ENCODE measurements at regions not wholly inside any gene's neighbourhood (a gene's known extent, or its start where the extent isn't known, plus 50 kb on each side); places are given as distances from the start of the nearest gene placed in this dataset.
A peak's percentile ranks its signal among the peaks of the same experiment; 100 is the strongest.

- no peak for TF ChIP-seq CTCF (IDR thresholded peaks at IDR 0.05; ENCODE audit: borderline replicate concordance, extremely low read depth, insufficient read depth)
- intact Hi-C loops (cut with DNase I) = no loop called here
These were observed 67.2 kb upstream of the MEGF10 start for GRCh38 chr5:127223256-127223974.

DNA sequence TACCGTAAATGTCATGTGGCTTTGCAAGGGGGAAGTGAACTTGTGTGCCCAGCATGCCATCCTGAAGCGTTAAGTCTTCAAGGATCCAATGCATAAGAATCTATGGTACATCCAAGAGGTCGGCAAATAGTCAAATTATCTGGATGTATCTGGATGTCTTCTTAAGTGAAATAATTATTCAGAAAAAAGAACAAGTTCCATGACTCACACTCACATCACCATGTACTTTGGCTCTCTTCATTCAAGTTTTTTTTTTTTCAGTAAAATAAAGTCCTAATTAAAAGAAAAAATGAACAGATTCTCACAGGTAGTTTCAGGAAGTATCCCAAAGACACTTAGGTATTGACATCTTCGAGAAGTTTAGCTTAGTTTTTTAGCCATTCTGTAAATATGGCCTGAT is 62.7 kb upstream of the MEGF10 start:
- Histone ChIP-seq H3K4me3 (ENCODE audit: low read length in 3 of 3) (no peak overlapping the region), H3K36me3 (ENCODE audit: control insufficient read depth in 2 of 3, insufficient read depth in 3 of 3, low read length in 3 of 3) (no peaks in the 10 kb centered on the region), H3K4me1 (ENCODE audit: control insufficient read depth in 2 of 3, insufficient read depth in 2 of 3, low read depth in 1 of 3, low read length in 3 of 3) (peaks cover 0 to 8% (median 0%) of the 10 kb centered on the region in 3 donors), H3K9ac (ENCODE audit: low read length in 3 of 3) (no peak overlapping the region), H3K27me3 (ENCODE audit: control insufficient read depth, insufficient read depth, low read length) (no peaks in the 10 kb centered on the region), H3K27ac (ENCODE audit: low read depth in 2 of 2, low read length in 2 of 2) (no peak overlapping the region), H3K9me3 (ENCODE audit: control insufficient read depth in 2 of 3, insufficient read depth in 1 of 3, low read length in 3 of 3) (no peaks in the 10 kb centered on the region)
- FAIRE-seq (no peak), DNase-seq (no peak)
- intact Hi-C loops (cut with DNase I) = no loop called here
- TF ChIP-seq CTCF (IDR thresholded peaks at IDR 0.05; ENCODE audit: borderline replicate concordance, extremely low read depth, insufficient read depth) = no peak

More at GRCh38 chr5:127223256-127223974, 67.2 kb upstream of the MEGF10 start:
- no peak overlapping the region for H3K4me3 ChIP-seq (ENCODE audit: low read length in 3 of 3)
- DNase-seq = no peak
- no peaks in the 10 kb centered on the region for H3K36me3 ChIP-seq (ENCODE audit: control insufficient read depth in 2 of 3, insufficient read depth in 3 of 3, low read length in 3 of 3)
- no peaks in the 10 kb centered on the region for H3K27me3 ChIP-seq (ENCODE audit: control insufficient read depth, insufficient read depth, low read length)
- no peak overlapping the region for H3K27ac ChIP-seq (ENCODE audit: low read depth in 2 of 2, low read length in 2 of 2)
- FAIRE-seq = no peak
- H3K4me1 ChIP-seq (ENCODE audit: control insufficient read depth in 2 of 3, insufficient read depth in 2 of 3, low read depth in 1 of 3, low read length in 3 of 3) = no peaks in the 10 kb centered on the region
- H3K9ac ChIP-seq (ENCODE audit: low read length in 3 of 3) = no peak overlapping the region
- H3K9me3 ChIP-seq (ENCODE audit: control insufficient read depth in 2 of 3, insufficient read depth in 1 of 3, low read length in 3 of 3) = no peaks in the 10 kb centered on the region

DNA sequence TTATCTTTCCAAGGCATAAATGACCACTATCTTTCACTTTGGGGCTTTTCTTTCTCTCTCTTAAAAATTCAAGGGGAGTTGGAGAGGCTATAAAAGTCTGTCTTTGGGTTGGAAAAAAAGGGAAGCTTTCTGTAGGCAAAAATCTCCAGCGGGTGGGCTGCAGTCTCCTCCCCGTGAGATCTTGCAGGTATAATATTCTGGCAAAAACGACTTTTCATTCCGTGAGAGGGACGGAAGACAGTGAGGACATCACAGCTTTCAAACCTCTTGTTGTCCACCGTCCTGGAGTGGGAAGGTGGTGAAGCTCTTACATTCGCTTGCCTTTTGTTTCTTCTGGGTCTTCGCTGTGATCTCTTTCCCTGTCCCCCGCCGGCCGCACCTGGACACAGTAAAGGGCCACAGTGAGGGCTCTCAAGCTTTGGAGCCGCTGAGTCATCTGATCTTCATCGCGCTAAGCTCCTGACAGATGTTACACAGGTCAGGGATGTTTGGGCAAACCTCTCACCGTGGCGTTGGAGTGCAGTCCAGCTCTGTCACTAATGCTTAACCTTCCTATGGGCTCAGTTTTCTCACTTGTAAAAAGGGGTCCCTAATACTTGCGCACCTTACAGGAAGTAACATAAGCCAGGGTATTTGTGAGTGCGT is 61.9 kb upstream of the MEGF10 start:
- peaks cover 0 to 8% (median 0%) of the 10 kb centered on the region in 3 donors for H3K4me1 ChIP-seq (ENCODE audit: control insufficient read depth in 2 of 3, insufficient read depth in 2 of 3, low read depth in 1 of 3, low read length in 3 of 3)
- H3K4me3 ChIP-seq (ENCODE audit: low read length in 3 of 3) = peak overlapping the region; percentile 37 to 70 (median 66)
- no peaks in the 10 kb centered on the region for H3K36me3 ChIP-seq (ENCODE audit: control insufficient read depth in 2 of 3, insufficient read depth in 3 of 3, low read length in 3 of 3)
- no peak overlapping the region for H3K9ac ChIP-seq (ENCODE audit: low read length in 3 of 3)
- H3K9me3 ChIP-seq (ENCODE audit: control insufficient read depth in 2 of 3, insufficient read depth in 1 of 3, low read length in 3 of 3) = no peaks in the 10 kb centered on the region
- intact Hi-C loops (cut with DNase I) = no loop called here
- H3K27me3 ChIP-seq (ENCODE audit: control insufficient read depth, insufficient read depth, low read length) = no peaks in the 10 kb centered on the region
- H3K27ac ChIP-seq (ENCODE audit: low read depth in 2 of 2, low read length in 2 of 2) = no peak overlapping the region
- TF ChIP-seq CTCF (IDR thresholded peaks at IDR 0.05; ENCODE audit: borderline replicate concordance, extremely low read depth, insufficient read depth) = no peak
- DNase-seq = peak in 2 of 5 donors; percentile 30 to 40
- FAIRE-seq = no peak

Data from kidney (tissue), 13 donors.